MCF 10A (cell line): ENCODE measurements at regions not wholly inside any gene's neighbourhood (a gene's known extent, or its start where the extent isn't known, plus 50 kb on each side); places are given as distances from the start of the nearest gene placed in this dataset.

Experiments
- BruUV-seq: library from RNA; stranded (reverse); fragments of 400-500 nt; replicated peaks from 2 replicates; lab custom pipeline; 2021; lab: Mats Ljungman, UMichigan
- CTCF ChIA-PET: fragments of 300-600 bp; sonication (Branson Sonifier 250); formaldehyde crosslinking; extraction: SDS; loops from one replicate; lab custom pipeline; 2021; ENCODE audit warnings: antibody characterized with exemption, inconsistent platforms; lab: Yijun Ruan, JAX
- POLR2A ChIA-PET: fragments of 300-600, 350-650 bp; sonication (Branson Sonifier 250); formaldehyde crosslinking; extraction: SDS; loops from one replicate; lab custom pipeline; 2020; ENCODE audit warnings: antibody characterized with exemption, inconsistent platforms; lab: Yijun Ruan, JAX
- DNase-seq: peaks from one replicate; pipeline ENCODE4 v3.0.0-alpha.2; 2018; ENCODE audit not compliant: unreplicated experiment
- H3K27ac Mint-ChIP-seq: one replicate; pipeline ENCODE4 v1.8.0; 2022; ENCODE audit warnings: mild to moderate bottlenecking, low read depth, mixed read lengths; ENCODE audit not compliant: unreplicated experiment
- H3K27me3 Mint-ChIP-seq: one replicate; pipeline ENCODE4 v1.8.0; 2022; ENCODE audit warnings: mixed read lengths; ENCODE audit not compliant: insufficient read depth, unreplicated experiment
- H3K36me3 Mint-ChIP-seq: one replicate; pipeline ENCODE4 v1.8.0; 2022; ENCODE audit warnings: mild to moderate bottlenecking, moderate library complexity, mixed read lengths; ENCODE audit not compliant: insufficient read depth, unreplicated experiment
- H3K4me1 Mint-ChIP-seq: one replicate; pipeline ENCODE4 v1.8.0; 2022; ENCODE audit warnings: mixed read lengths; ENCODE audit not compliant: insufficient read depth, unreplicated experiment
- H3K4me3 Mint-ChIP-seq: one replicate; pipeline ENCODE4 v1.8.0; 2022; ENCODE audit warnings: mild to moderate bottlenecking, moderate library complexity, mixed read lengths; ENCODE audit not compliant: unreplicated experiment
- H3K9me3 Mint-ChIP-seq: one replicate; pipeline ENCODE4 v1.8.0; 2022; ENCODE audit warnings: mixed read lengths; ENCODE audit not compliant: unreplicated experiment
- CTCF ChIP-seq: fragments of 200-600 bp; IDR thresholded peaks from one replicate; pipeline ENCODE4 v1.8.0; 2022; ENCODE audit warnings: antibody characterized with exemption, mild to moderate bottlenecking; ENCODE audit not compliant: unreplicated experiment
- intact Hi-C: fragments of 100-400 bp; cut with micrococcal nuclease; formaldehyde crosslinking; loops from 2 replicates; pipeline ENCODE4 v1.14.1; 2022

GRCh38 chr19:33878030-33878544 is 81.4 kb downstream of the KCTD15 start:
- BruUV-seq: no TSS peak
- CTCF ChIA-PET: interaction anchor here (1.3 to 1.4 kb wide), 2 partner anchors 10 to 120 kb away, joined by 3 to 4 read pairs; no protein-coding TSS in a partner anchor
- no peaks in the 10 kb centered on the region for H3K27me3 Mint-ChIP-seq
- H3K4me1 Mint-ChIP-seq: no peaks in the 10 kb centered on the region
- no peak for DNase-seq
- no peaks in the 10 kb centered on the region for H3K36me3 Mint-ChIP-seq
- H3K27ac Mint-ChIP-seq: no peak overlapping the region
- no peak overlapping the region for H3K4me3 Mint-ChIP-seq
- H3K9me3 Mint-ChIP-seq: no peaks in the 10 kb centered on the region
- intact Hi-C loops: no loop called here
- POLR2A ChIA-PET: no interaction called here
- no peak for TF ChIP-seq CTCF

- Mint-ChIP-seq H3K27me3 (no peaks in the 10 kb centered on the region), H3K36me3 (no peaks in the 10 kb centered on the region), H3K4me1 (no peaks in the 10 kb centered on the region), H3K27ac (no peak overlapping the region), H3K4me3 (no peak overlapping the region), H3K9me3 (no peaks in the 10 kb centered on the region)
- ChIA-PET CTCF (interaction anchor here (1.3 to 1.4 kb wide), 2 partner anchors 11 to 119 kb away, joined by 3 to 4 read pairs; no protein-coding TSS in a partner anchor), POLR2A (no interaction called here)
- no TSS peak for BruUV-seq
- intact Hi-C loops: no loop called here
- no peak for DNase-seq
- TF ChIP-seq CTCF: no peak
Measured at GRCh38 chr19:33878910-33879810, 82.5 kb downstream of the KCTD15 start.

- Mint-ChIP-seq H3K27me3 (no peaks in the 10 kb centered on the region), H3K4me1 (no peaks in the 10 kb centered on the region), H3K36me3 (no peaks in the 10 kb centered on the region), H3K27ac (no peak overlapping the region), H3K4me3 (no peak overlapping the region), H3K9me3 (no peaks in the 10 kb centered on the region)
- no peak for TF ChIP-seq CTCF
- DNase-seq: no peak
- CTCF ChIA-PET: no interaction called here
- intact Hi-C loops: no loop called here
- POLR2A ChIA-PET: no interaction called here
- BruUV-seq: no TSS peak
Measured at GRCh38 chr19:33879818-33880575, 83.3 kb downstream of the KCTD15 start.
